ENCODE measurements at regions not wholly inside any gene's neighbourhood (a gene's known extent, or its start where the extent isn't known, plus 50 kb on each side); places are given as distances from the start of the nearest gene placed in this dataset.

- TF ChIP-seq CTCF (IDR thresholded peaks at IDR 0.05): no peak
- TF ChIP-seq POLR2A (IDR thresholded peaks at IDR 0.05; ENCODE audit: low read depth): no peak
- no peak for TF ChIP-seq POLR2AphosphoS5 (IDR thresholded peaks at IDR 0.05)
Measured at GRCh38 chr3:105238367-105238766, 128.3 kb upstream of the ALCAM start.
